Coronary artery (tissue), 2 donors: ENCODE measurements at regions not wholly inside any gene's neighbourhood (a gene's known extent, or its start where the extent isn't known, plus 50 kb on each side); places are given as distances from the start of the nearest gene placed in this dataset.

Source experiments
- DNase-seq: peaks from one replicate; pipeline ENCODE4 v3.0.0-alpha.2; 2017; ENCODE audit warnings: low spot score
- H3K27ac ChIP-seq, 2 donors: fragments of 200-600 bp; sonication (generic); one replicate each; pipeline ENCODE4 v1.5.1; 2016 to 2019
- H3K4me3 ChIP-seq: fragments of 200-600 bp; sonication (generic); 2 replicates; pipeline ENCODE4 v1.5.1; 2016; ENCODE audit warnings: mild to moderate bottlenecking, moderate library complexity
- TF ChIP-seq, protein P1 (sequence below): fragments of 200-600 bp; sonication (generic); IDR thresholded peaks from one replicate; pipeline ENCODE4 v1.5.1; 2019; ENCODE audit warnings: antibody characterized with exemption

DNA sequence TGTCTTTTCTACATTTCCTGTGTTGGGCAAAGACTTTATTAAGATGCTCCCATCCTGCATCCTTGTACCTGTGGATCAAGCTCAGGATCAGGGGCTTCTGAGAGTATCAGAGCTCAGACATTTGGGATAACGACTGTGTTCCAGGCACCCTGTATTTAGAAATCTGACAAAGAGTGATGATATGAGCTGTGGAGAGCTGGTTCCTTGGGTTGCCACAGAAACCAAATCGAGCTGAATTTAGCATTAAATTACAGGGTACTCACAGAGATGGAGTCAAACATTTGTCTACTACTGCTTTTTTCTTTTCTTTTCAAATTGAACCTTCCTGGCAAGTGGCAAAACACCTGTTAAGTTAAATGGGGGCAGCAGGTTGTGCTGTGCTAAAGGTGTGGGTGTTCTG is 110.6 kb downstream of the XCL2 start:
- no peak for DNase-seq
- TF ChIP-seq, protein P1, sequence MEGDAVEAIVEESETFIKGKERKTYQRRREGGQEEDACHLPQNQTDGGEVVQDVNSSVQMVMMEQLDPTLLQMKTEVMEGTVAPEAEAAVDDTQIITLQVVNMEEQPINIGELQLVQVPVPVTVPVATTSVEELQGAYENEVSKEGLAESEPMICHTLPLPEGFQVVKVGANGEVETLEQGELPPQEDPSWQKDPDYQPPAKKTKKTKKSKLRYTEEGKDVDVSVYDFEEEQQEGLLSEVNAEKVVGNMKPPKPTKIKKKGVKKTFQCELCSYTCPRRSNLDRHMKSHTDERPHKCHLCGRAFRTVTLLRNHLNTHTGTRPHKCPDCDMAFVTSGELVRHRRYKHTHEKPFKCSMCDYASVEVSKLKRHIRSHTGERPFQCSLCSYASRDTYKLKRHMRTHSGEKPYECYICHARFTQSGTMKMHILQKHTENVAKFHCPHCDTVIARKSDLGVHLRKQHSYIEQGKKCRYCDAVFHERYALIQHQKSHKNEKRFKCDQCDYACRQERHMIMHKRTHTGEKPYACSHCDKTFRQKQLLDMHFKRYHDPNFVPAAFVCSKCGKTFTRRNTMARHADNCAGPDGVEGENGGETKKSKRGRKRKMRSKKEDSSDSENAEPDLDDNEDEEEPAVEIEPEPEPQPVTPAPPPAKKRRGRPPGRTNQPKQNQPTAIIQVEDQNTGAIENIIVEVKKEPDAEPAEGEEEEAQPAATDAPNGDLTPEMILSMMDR: no peak
- no peak overlapping the region for H3K4me3 ChIP-seq

DNA sequence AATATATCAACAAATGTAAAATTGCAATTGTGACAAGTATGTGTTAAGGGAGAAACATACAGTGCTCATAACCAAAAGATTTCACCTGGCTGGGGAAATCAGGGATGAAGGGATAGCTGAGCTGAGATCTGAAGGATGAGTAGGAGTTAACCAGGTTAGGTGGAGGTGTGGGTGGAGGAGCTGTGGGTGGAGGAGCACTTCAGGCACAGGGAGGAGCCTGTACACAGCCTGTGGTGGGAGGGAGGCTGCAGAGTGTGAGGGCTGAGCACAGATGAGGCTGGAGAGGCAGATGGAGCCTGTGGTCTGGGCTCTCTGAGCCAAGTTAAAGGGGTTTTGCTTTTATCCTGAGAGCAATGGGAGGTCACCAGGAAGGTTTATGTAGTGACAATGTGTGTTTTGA is 111.9 kb downstream of the XCL2 start:
- no peak for DNase-seq
- TF ChIP-seq, protein P1: no peak

More for the DNA sequence above, 110.6 kb downstream of the XCL2 start:
- H3K27ac ChIP-seq: no peak overlapping the region

DNA sequence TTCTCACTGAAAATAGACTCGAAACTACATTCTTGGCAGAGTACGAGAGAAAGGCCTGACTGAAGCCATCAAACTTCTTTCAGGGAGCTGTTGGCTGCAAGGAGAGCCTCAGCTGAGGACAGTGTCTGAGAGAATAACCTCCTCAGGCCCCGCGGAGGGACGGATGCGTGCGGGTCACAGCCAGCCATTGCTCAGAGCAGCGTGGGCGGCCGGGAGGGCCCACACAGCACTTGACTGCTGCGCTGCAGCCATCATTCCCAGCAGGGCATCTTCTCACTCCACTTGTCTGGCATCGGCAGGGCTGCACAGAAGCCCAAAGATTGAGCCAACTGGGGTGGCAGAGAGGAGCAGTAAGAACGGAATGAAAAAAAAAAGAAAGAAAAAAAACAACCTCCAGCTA is 113.5 kb downstream of the XCL2 start:
- Histone ChIP-seq H3K4me3 (no peak overlapping the region), H3K27ac (no peak overlapping the region)
- TF ChIP-seq, protein P1: no peak
- DNase-seq: no peak

More for the DNA sequence above, 111.9 kb downstream of the XCL2 start:
- H3K4me3 ChIP-seq: no peak overlapping the region
- H3K27ac ChIP-seq: no peak overlapping the region

DNA sequence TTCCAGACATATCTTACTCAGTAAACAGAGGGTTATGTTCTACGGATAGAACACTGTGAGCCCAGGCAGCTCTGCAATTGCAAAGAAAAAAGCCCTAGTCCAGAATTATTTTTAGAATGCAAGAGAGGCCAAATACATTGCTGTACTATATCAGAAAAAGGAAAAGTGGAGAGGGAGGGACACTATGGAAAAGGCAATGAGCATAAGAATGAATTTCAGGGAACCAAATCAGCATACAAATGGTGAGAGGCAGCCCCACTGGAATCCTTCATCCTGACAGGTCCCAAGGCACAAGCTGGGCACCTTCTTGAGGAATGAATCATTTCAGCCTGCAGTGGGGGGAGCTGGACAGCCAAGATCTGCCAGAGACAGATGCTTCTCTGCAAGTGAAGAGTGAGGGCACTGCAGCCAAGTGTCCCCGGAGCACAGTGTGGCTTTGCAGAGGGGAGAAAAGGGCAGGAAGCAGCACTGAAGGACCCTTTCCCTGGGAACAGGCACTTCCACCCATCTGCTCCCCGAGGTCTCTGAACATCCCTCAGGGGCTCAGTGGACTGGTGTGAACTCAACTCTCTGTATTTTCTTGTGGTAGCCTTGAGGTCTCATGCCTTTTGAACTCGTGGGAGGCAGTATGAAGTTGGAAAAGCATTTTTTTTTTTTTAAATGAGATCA is 115.6 kb downstream of the XCL2 start:
- TF ChIP-seq, protein P1: no peak
- no peak for DNase-seq
- no peak overlapping the region for H3K4me3 ChIP-seq
- peak overlapping the region; percentile 45 to 50 for H3K27ac ChIP-seq

DNA sequence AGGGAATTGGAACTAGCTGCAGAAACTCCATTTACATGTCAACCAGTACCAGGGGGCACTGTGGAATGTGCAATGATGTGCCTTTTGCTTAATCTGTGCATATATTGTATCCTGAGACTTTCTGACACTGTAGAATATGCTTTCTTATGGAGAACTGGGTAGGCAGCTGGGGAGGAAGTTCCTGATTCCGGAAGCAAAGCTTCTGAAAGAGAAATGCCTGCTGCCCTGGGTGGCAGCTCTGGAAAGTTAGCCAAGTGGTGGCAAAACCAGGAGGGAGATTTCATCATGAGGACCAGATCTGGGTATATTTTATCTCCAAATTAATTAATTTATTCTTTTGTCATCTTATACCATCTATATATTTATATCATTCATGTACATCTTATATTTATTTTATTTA is 116.7 kb downstream of the XCL2 start:
- Histone ChIP-seq H3K4me3 (no peak overlapping the region), H3K27ac (no peak overlapping the region)
- TF ChIP-seq, protein P1: no peak
- DNase-seq: no peak

DNA sequence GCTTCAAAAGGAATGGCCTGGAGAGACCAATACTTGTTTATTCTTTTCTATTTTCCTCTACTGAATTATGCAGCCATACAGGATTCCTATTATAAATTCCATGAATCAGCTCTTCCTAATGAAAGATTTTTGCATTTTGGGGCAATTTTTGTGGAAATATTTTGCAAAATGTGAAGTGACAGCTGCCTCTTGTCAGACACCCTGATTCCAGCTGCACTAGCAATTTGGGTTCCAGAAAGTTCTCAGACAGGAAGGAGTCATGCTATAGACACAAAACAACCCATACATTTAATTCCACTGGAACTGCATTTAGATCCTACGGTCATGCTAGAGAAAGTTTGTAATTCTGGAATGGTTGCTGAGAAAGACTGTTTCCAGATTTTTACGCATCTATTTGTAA is 119.5 kb downstream of the XCL2 start:
- TF ChIP-seq, protein P1: no peak
- no peak overlapping the region for H3K27ac ChIP-seq
- no peak overlapping the region for H3K4me3 ChIP-seq
- DNase-seq: no peak

DNA sequence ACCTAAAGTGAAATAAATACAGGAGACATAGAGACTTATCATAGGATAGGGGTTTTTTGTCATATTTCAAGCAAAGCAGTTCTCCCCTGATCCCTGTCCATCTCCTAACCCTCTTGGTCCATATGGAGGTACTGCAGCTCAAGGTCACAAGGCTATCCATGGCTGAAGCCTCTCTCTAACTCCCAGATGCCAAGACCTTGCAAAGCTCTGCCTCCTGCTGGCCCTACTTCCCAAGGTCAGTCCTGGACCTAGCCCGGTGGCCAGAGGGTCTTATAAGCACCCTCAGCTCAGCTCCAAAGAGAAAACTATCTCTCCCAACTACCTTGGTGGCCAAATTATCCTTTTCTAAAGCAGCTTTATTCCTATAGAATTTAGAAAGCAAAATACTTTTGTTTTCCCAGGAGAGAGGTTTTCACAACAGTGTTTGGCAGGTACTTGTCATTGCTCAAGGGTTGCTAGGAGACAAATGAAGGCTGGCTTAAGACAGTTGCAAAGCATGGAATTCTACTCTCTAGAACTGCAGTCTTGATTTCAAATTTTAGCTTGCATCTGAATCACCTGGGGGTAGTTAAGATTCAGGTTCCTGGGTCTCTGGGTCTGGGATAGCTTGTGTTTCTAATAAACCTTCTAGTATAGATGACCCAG is 121.5 kb downstream of the XCL2 start:
- no peak for DNase-seq
- TF ChIP-seq, protein P1: no peak
- no peak overlapping the region for H3K27ac ChIP-seq
- no peak overlapping the region for H3K4me3 ChIP-seq
